ENCODE measurements at regions not wholly inside any gene's neighbourhood (a gene's known extent, or its start where the extent isn't known, plus 50 kb on each side); places are given as distances from the start of the nearest gene placed in this dataset.

DNA sequence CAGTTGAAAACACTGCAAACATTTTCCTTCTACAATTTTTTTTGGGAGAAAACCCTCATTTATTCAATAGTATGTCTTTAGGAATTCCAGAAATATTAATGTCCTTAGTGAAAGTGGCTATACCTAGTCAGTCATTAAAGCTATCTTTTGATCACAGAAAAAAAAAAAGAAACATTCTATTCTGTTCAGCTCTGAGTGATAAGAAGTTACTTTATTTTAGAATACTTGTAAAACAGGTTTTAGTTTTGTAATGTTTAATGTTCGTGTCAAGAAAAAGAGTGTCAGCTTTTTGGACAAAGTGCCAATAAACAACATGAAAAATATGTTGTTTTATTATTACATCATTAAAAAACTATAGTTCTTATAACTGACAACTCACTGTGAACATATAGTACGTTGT lies 240.4 kb downstream of the OGFRL1 start:
- Mint-ChIP-seq H3K4me1 (peaks cover 0 to 2% (median 0%) of the 10 kb centered on the region in 7 donors), H3K4me3 (no peak overlapping the region), H3K27ac (no peak overlapping the region), H3K9me3 (peaks cover 0 to 1% (median 0%) of the 10 kb centered on the region in 11 donors), H3K27me3 (peaks cover 0 to 6% (median 0%) of the 10 kb centered on the region in 5 donors), H3K36me3 (no peaks in the 10 kb centered on the region)
- H3K27me3 ChIP-seq (ENCODE audit: control insufficient read depth in 2 of 2, insufficient read depth in 2 of 2, low read length in 2 of 2), result no peaks in the 10 kb centered on the region
- no peaks in the 10 kb centered on the region for H3K9me3 ChIP-seq (ENCODE audit: control insufficient read depth in 2 of 3, low read length in 3 of 3)
- no peaks in the 10 kb centered on the region for H3K4me1 ChIP-seq (ENCODE audit: control insufficient read depth in 2 of 2, insufficient read depth in 2 of 2, low read length in 2 of 2)
- DNase-seq, result no peak
- H3K27ac ChIP-seq (ENCODE audit: low read depth, low read length), result no peak overlapping the region
- ChIA-PET POLR2A (no interaction called here), CTCF (no interaction called here)
- intact Hi-C loops (cut with micrococcal nuclease), result no loop called here
- H3K36me3 ChIP-seq (ENCODE audit: control insufficient read depth in 2 of 3, insufficient read depth in 3 of 3, low read length in 3 of 3), result no peaks in the 10 kb centered on the region
- no peak for ATAC-seq
- no peak overlapping the region for H3K4me3 ChIP-seq (ENCODE audit: low read length)

DNA sequence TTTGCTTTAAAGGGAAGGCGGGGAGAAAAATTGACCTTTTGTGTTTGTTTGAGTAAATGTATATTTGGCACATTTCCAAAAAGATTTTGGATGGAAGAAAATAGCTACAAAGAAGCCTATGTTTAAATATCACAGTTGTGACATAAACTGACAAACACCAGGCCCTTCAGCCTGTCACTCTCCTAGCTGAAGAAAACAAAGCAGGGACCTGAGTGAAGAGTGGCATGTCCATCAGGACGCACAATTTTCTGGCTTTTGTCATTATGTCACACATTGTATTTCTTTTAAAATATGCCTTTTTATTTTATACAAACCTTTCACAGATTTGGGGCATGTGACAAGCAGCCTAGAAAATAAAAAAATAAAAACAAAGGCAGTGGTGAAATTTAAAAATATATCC lies 241.2 kb downstream of the OGFRL1 start:
- H3K4me1 Mint-ChIP-seq, result peaks cover 0 to 2% (median 0%) of the 10 kb centered on the region in 7 donors
- intact Hi-C loops (cut with micrococcal nuclease), result loop anchor here (10.0 kb wide), 2 partner anchors 555 to 1795 kb away; no protein-coding TSS in a partner anchor
- no peak overlapping the region for H3K4me3 Mint-ChIP-seq
- H3K27ac Mint-ChIP-seq, result no peak overlapping the region
- no peak for DNase-seq
- CTCF ChIA-PET, result no interaction called here
- H3K36me3 Mint-ChIP-seq, result no peaks in the 10 kb centered on the region
- Histone ChIP-seq H3K4me3 (ENCODE audit: low read length) (no peak overlapping the region), H3K27me3 (ENCODE audit: control insufficient read depth in 2 of 2, insufficient read depth in 2 of 2, low read length in 2 of 2) (no peaks in the 10 kb centered on the region), H3K36me3 (ENCODE audit: control insufficient read depth in 2 of 3, insufficient read depth in 3 of 3, low read length in 3 of 3) (no peaks in the 10 kb centered on the region), H3K4me1 (ENCODE audit: control insufficient read depth in 2 of 2, insufficient read depth in 2 of 2, low read length in 2 of 2) (no peaks in the 10 kb centered on the region), H3K27ac (ENCODE audit: low read depth, low read length) (no peak overlapping the region), H3K9me3 (ENCODE audit: control insufficient read depth in 2 of 3, low read length in 3 of 3) (no peaks in the 10 kb centered on the region)
- H3K9me3 Mint-ChIP-seq, result peaks cover 0 to 1% (median 0%) of the 10 kb centered on the region in 11 donors
- peaks cover 0 to 6% (median 3%) of the 10 kb centered on the region in 5 donors for H3K27me3 Mint-ChIP-seq
- POLR2A ChIA-PET, result no interaction called here
- ATAC-seq, result no peak

GRCh38 chr6:71531006-71531405 lies 242.4 kb downstream of the OGFRL1 start:
- intact Hi-C loops (cut with micrococcal nuclease), result loop anchor here (10.0 kb wide), 2 partner anchors 554 to 1794 kb away; no protein-coding TSS in a partner anchor
- Histone ChIP-seq H3K27ac (ENCODE audit: low read depth, low read length) (no peak overlapping the region), H3K36me3 (ENCODE audit: control insufficient read depth in 2 of 3, insufficient read depth in 3 of 3, low read length in 3 of 3) (no peaks in the 10 kb centered on the region), H3K4me3 (ENCODE audit: low read length) (no peak overlapping the region), H3K27me3 (ENCODE audit: control insufficient read depth in 2 of 2, insufficient read depth in 2 of 2, low read length in 2 of 2) (no peaks in the 10 kb centered on the region), H3K9me3 (ENCODE audit: control insufficient read depth in 2 of 3, low read length in 3 of 3) (no peaks in the 10 kb centered on the region), H3K4me1 (ENCODE audit: control insufficient read depth in 2 of 2, insufficient read depth in 2 of 2, low read length in 2 of 2) (no peaks in the 10 kb centered on the region)
- Mint-ChIP-seq H3K36me3 (no peaks in the 10 kb centered on the region), H3K27ac (no peak overlapping the region), H3K4me3 (no peak overlapping the region), H3K9me3 (peaks cover 0 to 1% (median 0%) of the 10 kb centered on the region in 11 donors), H3K4me1 (peaks cover 0 to 2% (median 0%) of the 10 kb centered on the region in 7 donors), H3K27me3 (peaks cover 0 to 12% (median 10%) of the 10 kb centered on the region in 5 donors)
- no peak for ATAC-seq
- ChIA-PET POLR2A (no interaction called here), CTCF (interaction anchor here (0.5 kb wide), 1 partner anchor 31 kb away, joined by 3 read pairs; no protein-coding TSS in a partner anchor)
- no peak for DNase-seq

- Histone ChIP-seq H3K4me1 (ENCODE audit: control insufficient read depth in 2 of 2, insufficient read depth in 2 of 2, low read length in 2 of 2) (no peaks in the 10 kb centered on the region), H3K27ac (ENCODE audit: low read depth, low read length) (no peak overlapping the region), H3K27me3 (ENCODE audit: control insufficient read depth in 2 of 2, insufficient read depth in 2 of 2, low read length in 2 of 2) (no peaks in the 10 kb centered on the region), H3K36me3 (ENCODE audit: control insufficient read depth in 2 of 3, insufficient read depth in 3 of 3, low read length in 3 of 3) (no peaks in the 10 kb centered on the region), H3K4me3 (ENCODE audit: low read length) (no peak overlapping the region), H3K9me3 (ENCODE audit: control insufficient read depth in 2 of 3, low read length in 3 of 3) (no peaks in the 10 kb centered on the region)
- DNase-seq, result no peak
- Mint-ChIP-seq H3K4me1 (peaks cover 0 to 2% (median 0%) of the 10 kb centered on the region in 7 donors), H3K27ac (no peak overlapping the region), H3K4me3 (no peak overlapping the region), H3K36me3 (no peaks in the 10 kb centered on the region), H3K27me3 (peaks cover 0 to 12% (median 6%) of the 10 kb centered on the region in 5 donors), H3K9me3 (peaks cover 0 to 1% (median 0%) of the 10 kb centered on the region in 11 donors)
- intact Hi-C loops (cut with micrococcal nuclease), result loop anchor here (10.0 kb wide), 2 partner anchors 553 to 1793 kb away; no protein-coding TSS in a partner anchor
- POLR2A ChIA-PET, result no interaction called here
- no peak for ATAC-seq
- CTCF ChIA-PET, result interaction anchor here (0.5 kb wide), 1 partner anchor 30 kb away, joined by 3 read pairs; no protein-coding TSS in a partner anchor
Measured at GRCh38 chr6:71531841-71532240, 243.2 kb downstream of the OGFRL1 start.

DNA sequence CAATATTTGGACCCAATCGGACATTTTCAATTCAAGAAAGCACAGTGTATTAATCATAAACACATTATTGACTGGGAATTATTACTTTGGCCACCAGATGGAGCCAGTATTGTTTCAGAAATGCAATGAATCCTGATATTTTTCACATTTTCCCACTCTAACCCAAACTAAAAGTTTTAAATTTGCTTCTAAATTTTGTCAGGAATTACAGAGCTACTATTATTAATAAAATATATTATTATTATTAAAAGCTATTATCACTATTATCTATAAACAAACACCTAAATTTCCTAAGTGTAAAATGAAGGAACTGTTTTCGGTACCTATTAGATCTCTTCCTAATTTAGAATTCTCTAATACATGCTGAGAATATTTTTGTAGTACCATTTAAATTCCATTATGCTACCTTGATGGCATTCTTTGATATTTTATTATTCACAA lies 245.3 kb downstream of the OGFRL1 start:
- POLR2A ChIA-PET, result interaction anchor here (0.5 kb wide), 1 partner anchor 1855 kb away, joined by 3 read pairs; no protein-coding TSS in a partner anchor
- Histone ChIP-seq H3K4me3 (ENCODE audit: low read length) (no peak overlapping the region), H3K4me1 (ENCODE audit: control insufficient read depth in 2 of 2, insufficient read depth in 2 of 2, low read length in 2 of 2) (no peaks in the 10 kb centered on the region), H3K27ac (ENCODE audit: low read depth, low read length) (no peak overlapping the region), H3K9me3 (ENCODE audit: control insufficient read depth in 2 of 3, low read length in 3 of 3) (no peaks in the 10 kb centered on the region), H3K27me3 (ENCODE audit: control insufficient read depth in 2 of 2, insufficient read depth in 2 of 2, low read length in 2 of 2) (no peaks in the 10 kb centered on the region), H3K36me3 (ENCODE audit: control insufficient read depth in 2 of 3, insufficient read depth in 3 of 3, low read length in 3 of 3) (no peaks in the 10 kb centered on the region)
- CTCF ChIA-PET, result interaction anchor here (0.6 kb wide), 1 partner anchor 16 kb away, joined by 3 read pairs; no protein-coding TSS in a partner anchor
- intact Hi-C loops (cut with micrococcal nuclease), result loop anchor here (1.0 to 10.0 kb wide), 3 partner anchors 551 to 1791 kb away; no protein-coding TSS in a partner anchor
- no peak overlapping the region for H3K4me3 Mint-ChIP-seq
- ATAC-seq (no peak), DNase-seq (no peak)
- peaks cover 0 to 12% (median 10%) of the 10 kb centered on the region in 5 donors for H3K27me3 Mint-ChIP-seq
- no peaks in the 10 kb centered on the region for H3K36me3 Mint-ChIP-seq
- peaks cover 0 to 2% (median 0%) of the 10 kb centered on the region in 11 donors for H3K9me3 Mint-ChIP-seq
- H3K4me1 Mint-ChIP-seq, result no peaks in the 10 kb centered on the region
- no peak overlapping the region for H3K27ac Mint-ChIP-seq

DNA sequence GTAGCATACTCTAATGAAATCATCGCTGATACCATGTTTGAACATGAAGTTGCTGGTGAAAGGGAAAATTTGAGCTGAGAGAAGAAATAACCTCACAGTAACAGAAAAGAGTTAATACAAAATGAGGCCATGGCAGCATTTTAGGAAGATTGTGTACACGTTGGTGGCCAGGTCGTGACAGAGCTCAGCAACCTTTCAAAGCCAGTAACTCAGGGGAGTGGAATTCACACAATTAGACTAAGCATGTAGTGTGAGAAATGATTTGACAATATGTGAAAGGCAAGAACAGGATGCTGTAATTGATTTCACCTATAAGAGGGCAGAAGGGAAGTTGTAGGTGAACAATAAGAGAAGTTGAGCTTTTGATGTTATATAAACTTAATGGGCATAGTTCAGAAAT lies 246.3 kb downstream of the OGFRL1 start:
- no peak overlapping the region for H3K4me3 Mint-ChIP-seq
- H3K36me3 Mint-ChIP-seq, result no peaks in the 10 kb centered on the region
- H3K27me3 ChIP-seq (ENCODE audit: control insufficient read depth in 2 of 2, insufficient read depth in 2 of 2, low read length in 2 of 2), result no peaks in the 10 kb centered on the region
- ChIA-PET POLR2A (no interaction called here), CTCF (no interaction called here)
- intact Hi-C loops (cut with micrococcal nuclease), result loop anchor here (1.0 to 10.0 kb wide), 3 partner anchors 550 to 1790 kb away; no protein-coding TSS in a partner anchor
- no peak overlapping the region for H3K27ac Mint-ChIP-seq
- no peak overlapping the region for H3K4me3 ChIP-seq (ENCODE audit: low read length)
- peaks cover 0 to 12% (median 10%) of the 10 kb centered on the region in 5 donors for H3K27me3 Mint-ChIP-seq
- H3K36me3 ChIP-seq (ENCODE audit: control insufficient read depth in 2 of 3, insufficient read depth in 3 of 3, low read length in 3 of 3), result no peaks in the 10 kb centered on the region
- H3K27ac ChIP-seq (ENCODE audit: low read depth, low read length), result no peak overlapping the region
- DNase-seq (no peak), ATAC-seq (no peak)
- H3K9me3 Mint-ChIP-seq, result peaks cover 0 to 2% (median 0%) of the 10 kb centered on the region in 11 donors
- no peaks in the 10 kb centered on the region for H3K4me1 ChIP-seq (ENCODE audit: control insufficient read depth in 2 of 2, insufficient read depth in 2 of 2, low read length in 2 of 2)
- no peaks in the 10 kb centered on the region for H3K4me1 Mint-ChIP-seq
- H3K9me3 ChIP-seq (ENCODE audit: control insufficient read depth in 2 of 3, low read length in 3 of 3), result no peaks in the 10 kb centered on the region

DNA sequence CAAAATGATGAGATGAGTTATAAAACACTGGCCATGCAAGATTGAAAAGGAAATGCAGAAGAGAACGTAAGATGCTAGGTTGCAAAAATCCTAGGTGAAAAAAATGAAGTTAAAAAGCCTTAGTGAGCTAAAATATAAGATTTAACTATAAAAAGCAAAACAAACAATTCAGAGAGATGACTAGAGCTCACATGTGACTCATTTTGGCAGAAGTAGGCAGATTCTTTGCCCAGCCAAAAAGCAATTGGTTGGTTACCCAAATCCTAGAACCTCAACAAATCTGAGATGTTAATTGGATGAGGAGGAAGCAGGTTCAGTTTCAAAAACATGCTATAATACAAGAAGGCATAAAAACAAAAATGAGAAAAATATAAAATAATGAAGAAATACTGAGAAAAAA lies 249.1 kb downstream of the OGFRL1 start:
- CTCF ChIA-PET, result no interaction called here
- no peaks in the 10 kb centered on the region for H3K36me3 ChIP-seq (ENCODE audit: control insufficient read depth in 2 of 3, insufficient read depth in 3 of 3, low read length in 3 of 3)
- no peaks in the 10 kb centered on the region for H3K36me3 Mint-ChIP-seq
- no peak overlapping the region for H3K27ac Mint-ChIP-seq
- no peaks in the 10 kb centered on the region for H3K4me1 Mint-ChIP-seq
- intact Hi-C loops (cut with micrococcal nuclease), result loop anchor here (10.0 kb wide), 2 partner anchors 547 to 1787 kb away; no protein-coding TSS in a partner anchor
- POLR2A ChIA-PET, result no interaction called here
- H3K4me3 ChIP-seq (ENCODE audit: low read length), result no peak overlapping the region
- peaks cover 0 to 14% (median 6%) of the 10 kb centered on the region in 5 donors for H3K27me3 Mint-ChIP-seq
- no peak for ATAC-seq
- no peak overlapping the region for H3K27ac ChIP-seq (ENCODE audit: low read depth, low read length)
- H3K27me3 ChIP-seq (ENCODE audit: control insufficient read depth in 2 of 2, insufficient read depth in 2 of 2, low read length in 2 of 2), result no peaks in the 10 kb centered on the region
- no peak for DNase-seq
- H3K4me3 Mint-ChIP-seq, result no peak overlapping the region
- no peaks in the 10 kb centered on the region for H3K4me1 ChIP-seq (ENCODE audit: control insufficient read depth in 2 of 2, insufficient read depth in 2 of 2, low read length in 2 of 2)
- H3K9me3 ChIP-seq (ENCODE audit: control insufficient read depth in 2 of 3, low read length in 3 of 3), result no peaks in the 10 kb centered on the region
- H3K9me3 Mint-ChIP-seq, result peaks cover 0 to 1% (median 0%) of the 10 kb centered on the region in 11 donors
